ENCODE measurements at regions not wholly inside any gene's neighbourhood (a gene's known extent, or its start where the extent isn't known, plus 50 kb on each side); places are given as distances from the start of the nearest gene placed in this dataset.

DNA sequence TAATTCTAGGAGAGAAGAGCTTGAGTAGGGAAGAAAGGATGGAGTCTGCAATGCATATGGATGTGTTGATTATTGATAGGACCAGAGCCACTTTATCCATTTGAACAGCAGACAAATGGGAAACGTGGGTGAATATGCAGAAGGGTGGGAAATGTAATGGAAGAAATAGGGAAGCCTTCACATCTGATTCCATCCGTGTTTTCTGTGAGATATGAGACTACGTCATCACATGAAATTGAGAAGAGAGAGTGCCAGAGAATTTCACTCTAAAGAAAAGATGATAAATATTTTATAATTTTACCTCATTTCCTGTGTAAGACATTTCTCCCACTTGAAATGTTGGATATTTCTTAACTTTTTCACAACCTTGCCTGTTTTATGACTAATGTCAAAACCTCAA is 788.4 kb upstream of the FAM98A start:
- no peaks in the 10 kb centered on the region for H3K27me3 ChIP-seq (ENCODE audit: control insufficient read depth in 1 of 2, insufficient read depth in 2 of 2, low read length in 2 of 2)
- no peaks in the 10 kb centered on the region for H3K9me3 ChIP-seq (ENCODE audit: low read length)
- no peaks in the 10 kb centered on the region for H3K36me3 ChIP-seq (ENCODE audit: insufficient read depth, low read length)
- H3K27ac ChIP-seq (ENCODE audit: low read depth, low read length), result no peak overlapping the region
- H3K4me1 ChIP-seq (ENCODE audit: insufficient read depth, low read length), result no peaks in the 10 kb centered on the region
- H3K4me3 ChIP-seq (ENCODE audit: low read depth in 1 of 2, low read length in 2 of 2), result no peak overlapping the region
- no peak overlapping the region for H3K9ac ChIP-seq (ENCODE audit: low read length)

DNA sequence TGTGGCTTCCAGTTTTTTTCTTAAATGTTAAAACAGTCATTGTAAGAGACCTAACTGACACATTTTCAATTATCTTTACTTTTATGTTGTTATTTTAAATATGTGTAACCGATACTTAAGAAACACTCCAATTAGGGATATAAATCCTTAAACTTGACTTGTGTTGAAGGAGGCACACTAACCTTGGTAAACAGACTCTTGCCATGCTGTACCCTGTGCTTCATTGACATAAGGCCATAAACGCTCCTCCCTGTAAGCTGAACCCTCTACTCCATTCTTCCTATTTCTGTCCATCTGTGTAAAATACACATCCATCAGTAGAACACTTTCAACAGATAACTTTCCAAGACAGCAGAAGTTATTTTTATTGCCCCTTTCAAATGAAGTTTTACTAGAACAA is 780.5 kb upstream of the FAM98A start:
- Histone ChIP-seq H3K27me3 (ENCODE audit: control insufficient read depth in 1 of 2, insufficient read depth in 2 of 2, low read length in 2 of 2) (no peaks in the 10 kb centered on the region), H3K9ac (ENCODE audit: low read length) (no peak overlapping the region), H3K4me1 (ENCODE audit: insufficient read depth, low read length) (no peaks in the 10 kb centered on the region), H3K36me3 (ENCODE audit: insufficient read depth, low read length) (no peaks in the 10 kb centered on the region), H3K9me3 (ENCODE audit: low read length) (no peaks in the 10 kb centered on the region), H3K27ac (ENCODE audit: low read depth, low read length) (no peak overlapping the region), H3K4me3 (ENCODE audit: low read depth in 1 of 2, low read length in 2 of 2) (no peak overlapping the region)

DNA sequence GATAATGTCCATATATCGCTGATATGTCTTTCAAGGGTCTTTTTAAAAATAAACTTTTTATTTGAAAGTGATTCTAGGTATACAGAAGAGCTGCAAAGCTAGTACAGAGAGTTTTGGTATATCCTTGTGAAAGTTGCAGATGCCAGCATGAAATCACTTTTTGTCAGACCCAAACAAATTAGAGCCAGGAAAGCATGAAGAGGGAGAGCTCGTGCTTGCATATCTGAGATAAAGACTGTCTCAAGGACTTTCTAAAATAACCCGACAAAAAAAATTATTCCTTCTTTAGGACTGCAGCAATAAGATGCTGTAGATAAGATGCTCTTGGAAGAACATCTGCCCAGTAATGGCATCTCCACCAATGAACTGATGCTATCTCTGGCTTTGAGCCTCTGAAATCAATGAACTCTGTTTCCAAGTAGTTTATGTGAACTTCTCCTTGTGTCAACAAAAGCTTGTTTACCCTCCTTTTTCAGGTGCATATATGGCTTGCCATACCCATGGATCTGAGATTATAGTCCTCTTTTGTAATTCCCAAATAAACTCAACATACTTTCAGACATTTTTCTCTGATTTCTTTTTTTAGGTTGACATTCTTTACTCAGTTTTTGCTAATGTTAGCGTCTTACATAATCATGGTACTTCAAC is 774.6 kb upstream of the FAM98A start:
- Histone ChIP-seq H3K4me1 (ENCODE audit: insufficient read depth, low read length) (no peaks in the 10 kb centered on the region), H3K36me3 (ENCODE audit: insufficient read depth, low read length) (no peaks in the 10 kb centered on the region), H3K27ac (ENCODE audit: low read depth, low read length) (no peak overlapping the region), H3K9ac (ENCODE audit: low read length) (no peak overlapping the region), H3K9me3 (ENCODE audit: low read length) (no peaks in the 10 kb centered on the region), H3K27me3 (ENCODE audit: control insufficient read depth in 1 of 2, insufficient read depth in 2 of 2, low read length in 2 of 2) (no peaks in the 10 kb centered on the region), H3K4me3 (ENCODE audit: low read depth in 1 of 2, low read length in 2 of 2) (no peak overlapping the region)

DNA sequence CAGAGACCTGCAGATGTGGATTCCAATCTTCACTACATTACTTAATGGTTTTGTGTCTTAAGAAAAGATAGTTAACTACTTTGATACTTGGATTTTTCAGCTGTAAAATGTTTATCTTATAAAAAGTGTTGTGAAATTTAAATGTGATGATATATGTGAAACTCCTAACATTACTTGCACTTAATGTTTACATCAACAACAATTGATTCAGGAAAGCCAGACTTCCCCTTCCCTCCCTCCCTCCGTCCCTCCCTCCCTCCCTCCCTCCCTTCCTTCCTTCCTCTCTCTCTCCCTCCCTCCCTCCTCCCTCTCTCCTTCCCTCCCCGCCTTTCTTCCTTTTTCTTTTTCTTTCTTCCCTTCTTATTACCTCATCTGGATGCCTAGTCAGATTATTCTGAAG is 773.9 kb upstream of the FAM98A start:
- H3K9me3 ChIP-seq (ENCODE audit: low read length), result no peaks in the 10 kb centered on the region
- no peak overlapping the region for H3K27ac ChIP-seq (ENCODE audit: low read depth, low read length)
- H3K36me3 ChIP-seq (ENCODE audit: insufficient read depth, low read length), result no peaks in the 10 kb centered on the region
- H3K4me3 ChIP-seq (ENCODE audit: low read depth in 1 of 2, low read length in 2 of 2), result no peak overlapping the region
- H3K4me1 ChIP-seq (ENCODE audit: insufficient read depth, low read length), result no peaks in the 10 kb centered on the region
- no peak overlapping the region for H3K9ac ChIP-seq (ENCODE audit: low read length)
- H3K27me3 ChIP-seq (ENCODE audit: control insufficient read depth in 1 of 2, insufficient read depth in 2 of 2, low read length in 2 of 2), result no peaks in the 10 kb centered on the region

DNA sequence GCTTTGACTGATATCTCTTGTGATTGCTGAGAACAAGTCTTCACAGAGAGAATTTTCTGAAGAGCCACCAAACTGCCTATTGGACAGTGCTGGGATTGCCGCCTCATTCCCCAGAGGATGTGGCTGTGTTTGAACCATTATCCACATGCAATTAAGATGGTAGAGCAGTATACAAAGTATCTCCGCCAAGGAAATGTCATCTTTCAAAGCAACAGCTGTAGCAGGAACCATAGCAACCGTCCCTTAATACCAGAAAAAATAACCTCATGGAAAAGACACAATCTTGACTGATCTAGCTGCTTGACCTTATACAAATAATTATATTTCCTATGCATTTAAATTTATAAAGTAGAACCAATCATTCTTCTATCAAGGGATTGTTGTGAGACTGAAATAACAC is 772.6 kb upstream of the FAM98A start:
- Histone ChIP-seq H3K27me3 (ENCODE audit: control insufficient read depth in 1 of 2, insufficient read depth in 2 of 2, low read length in 2 of 2) (no peaks in the 10 kb centered on the region), H3K36me3 (ENCODE audit: insufficient read depth, low read length) (no peaks in the 10 kb centered on the region), H3K9ac (ENCODE audit: low read length) (no peak overlapping the region)

DNA sequence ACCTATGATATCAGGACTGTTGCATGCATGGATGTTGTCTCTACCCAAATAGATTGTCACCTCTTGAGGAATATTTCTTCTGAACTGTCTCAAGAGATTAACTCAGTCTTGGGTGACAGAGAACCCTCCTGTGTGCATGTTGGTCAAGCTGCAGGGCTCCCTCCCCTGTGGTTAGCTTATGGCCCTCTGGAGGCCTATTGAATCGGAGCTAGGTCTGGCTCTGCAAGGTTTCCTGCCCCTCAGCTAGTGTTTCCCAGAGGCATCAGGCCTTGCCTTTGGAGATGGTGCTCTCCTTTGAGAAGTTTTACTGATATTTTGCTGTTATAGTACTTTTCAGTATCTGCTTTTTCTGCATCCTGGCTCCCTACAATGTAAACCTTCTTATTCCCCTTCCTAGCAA is 769.2 kb upstream of the FAM98A start:
- no peaks in the 10 kb centered on the region for H3K4me1 ChIP-seq (ENCODE audit: insufficient read depth, low read length)
- H3K4me3 ChIP-seq (ENCODE audit: low read depth in 1 of 2, low read length in 2 of 2), result no peak overlapping the region
- no peak overlapping the region for H3K27ac ChIP-seq (ENCODE audit: low read depth, low read length)
- no peaks in the 10 kb centered on the region for H3K9me3 ChIP-seq (ENCODE audit: low read length)
- no peaks in the 10 kb centered on the region for H3K27me3 ChIP-seq (ENCODE audit: control insufficient read depth in 1 of 2, insufficient read depth in 2 of 2, low read length in 2 of 2)
- H3K36me3 ChIP-seq (ENCODE audit: insufficient read depth, low read length), result no peaks in the 10 kb centered on the region
- H3K9ac ChIP-seq (ENCODE audit: low read length), result no peak overlapping the region

More for the DNA sequence above, 772.6 kb upstream of the FAM98A start:
- H3K4me1 ChIP-seq (ENCODE audit: insufficient read depth, low read length), result no peaks in the 10 kb centered on the region
- no peak overlapping the region for H3K27ac ChIP-seq (ENCODE audit: low read depth, low read length)
- H3K4me3 ChIP-seq (ENCODE audit: low read depth in 1 of 2, low read length in 2 of 2), result no peak overlapping the region
- no peaks in the 10 kb centered on the region for H3K9me3 ChIP-seq (ENCODE audit: low read length)

DNA sequence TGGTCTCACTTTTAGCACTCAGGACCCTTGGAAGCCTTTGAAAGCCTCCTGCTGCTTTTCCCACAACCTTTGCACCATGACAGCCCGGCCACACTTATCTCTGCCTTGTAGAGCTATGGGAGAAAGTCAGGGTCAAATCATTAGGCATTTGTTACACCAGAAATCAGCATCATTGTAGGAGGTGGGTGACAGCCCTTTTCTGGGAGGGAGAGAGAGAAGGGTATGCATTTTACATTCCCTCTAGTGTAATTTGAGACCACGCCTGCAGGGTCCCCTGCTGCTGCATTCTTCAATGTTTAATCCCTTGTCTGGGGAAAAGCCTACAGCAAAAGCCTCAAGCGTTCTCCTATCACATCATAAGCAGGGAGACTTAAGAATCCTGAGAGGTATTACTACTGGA is 766.8 kb upstream of the FAM98A start:
- Histone ChIP-seq H3K36me3 (ENCODE audit: insufficient read depth, low read length) (no peaks in the 10 kb centered on the region), H3K9me3 (ENCODE audit: low read length) (no peaks in the 10 kb centered on the region), H3K27ac (ENCODE audit: low read depth, low read length) (no peak overlapping the region), H3K9ac (ENCODE audit: low read length) (no peak overlapping the region), H3K4me1 (ENCODE audit: insufficient read depth, low read length) (no peaks in the 10 kb centered on the region), H3K4me3 (ENCODE audit: low read depth in 1 of 2, low read length in 2 of 2) (no peak overlapping the region), H3K27me3 (ENCODE audit: control insufficient read depth in 1 of 2, insufficient read depth in 2 of 2, low read length in 2 of 2) (no peaks in the 10 kb centered on the region)

DNA sequence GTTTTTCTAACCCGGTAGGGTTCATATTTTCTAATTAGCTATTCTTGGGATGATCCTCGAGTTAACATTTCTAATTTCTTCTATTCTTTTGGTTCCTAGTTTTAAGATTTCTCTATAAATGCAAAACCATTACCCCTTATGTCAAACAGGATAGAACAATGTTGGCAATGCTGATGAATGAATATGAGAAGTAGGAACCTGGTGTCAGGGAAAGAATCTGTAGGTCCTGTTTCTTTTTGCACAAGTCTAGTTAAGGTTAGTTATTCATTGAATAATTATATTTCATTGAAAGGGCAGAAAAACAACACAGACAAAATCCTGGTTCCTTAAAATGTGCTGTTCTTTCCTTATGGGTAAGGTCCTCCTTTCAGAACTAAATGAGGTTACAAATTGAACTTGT is 766.4 kb upstream of the FAM98A start:
- Histone ChIP-seq H3K9ac (ENCODE audit: low read length) (no peak overlapping the region), H3K27me3 (ENCODE audit: control insufficient read depth in 1 of 2, insufficient read depth in 2 of 2, low read length in 2 of 2) (no peaks in the 10 kb centered on the region)

DNA sequence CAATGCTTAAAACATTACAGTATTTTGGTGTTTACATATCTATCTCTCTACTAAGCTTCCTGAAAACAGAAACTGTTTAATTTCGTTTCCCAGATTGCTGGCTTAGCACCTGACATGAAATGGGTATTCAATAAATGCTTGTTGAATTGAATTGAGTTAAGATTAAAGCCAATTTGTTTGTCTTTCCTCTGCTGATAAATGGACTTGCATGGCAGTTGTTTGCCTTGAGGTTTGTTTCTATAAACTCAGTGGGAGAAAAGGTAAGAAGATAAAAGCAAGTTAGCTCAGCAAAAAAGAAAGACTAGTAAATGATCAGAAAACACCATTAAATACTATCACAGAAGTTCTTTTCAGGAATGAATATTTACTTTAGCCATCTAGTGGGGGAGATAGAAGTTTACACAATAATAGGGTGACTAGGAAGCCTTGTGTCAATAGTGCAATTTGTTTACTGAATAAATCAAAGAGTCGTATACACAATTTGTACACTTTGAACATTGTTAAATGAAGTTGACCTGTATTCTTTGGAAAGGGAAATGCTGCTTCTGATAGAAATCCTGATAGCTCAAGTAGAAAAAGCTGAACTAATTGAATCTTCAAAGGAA is 754.5 kb upstream of the FAM98A start:
- H3K27ac ChIP-seq (ENCODE audit: low read depth, low read length), result no peak overlapping the region
- H3K4me1 ChIP-seq (ENCODE audit: insufficient read depth, low read length), result no peaks in the 10 kb centered on the region
- H3K27me3 ChIP-seq (ENCODE audit: control insufficient read depth in 1 of 2, insufficient read depth in 2 of 2, low read length in 2 of 2), result no peaks in the 10 kb centered on the region
- no peak overlapping the region for H3K4me3 ChIP-seq (ENCODE audit: low read depth in 1 of 2, low read length in 2 of 2)
- no peak overlapping the region for H3K9ac ChIP-seq (ENCODE audit: low read length)
- no peaks in the 10 kb centered on the region for H3K36me3 ChIP-seq (ENCODE audit: insufficient read depth, low read length)
- no peaks in the 10 kb centered on the region for H3K9me3 ChIP-seq (ENCODE audit: low read length)

More for the DNA sequence above, 766.4 kb upstream of the FAM98A start:
- Histone ChIP-seq H3K9me3 (ENCODE audit: low read length) (no peaks in the 10 kb centered on the region), H3K36me3 (ENCODE audit: insufficient read depth, low read length) (no peaks in the 10 kb centered on the region), H3K4me1 (ENCODE audit: insufficient read depth, low read length) (no peaks in the 10 kb centered on the region), H3K27ac (ENCODE audit: low read depth, low read length) (no peak overlapping the region), H3K4me3 (ENCODE audit: low read depth in 1 of 2, low read length in 2 of 2) (no peak overlapping the region)

DNA sequence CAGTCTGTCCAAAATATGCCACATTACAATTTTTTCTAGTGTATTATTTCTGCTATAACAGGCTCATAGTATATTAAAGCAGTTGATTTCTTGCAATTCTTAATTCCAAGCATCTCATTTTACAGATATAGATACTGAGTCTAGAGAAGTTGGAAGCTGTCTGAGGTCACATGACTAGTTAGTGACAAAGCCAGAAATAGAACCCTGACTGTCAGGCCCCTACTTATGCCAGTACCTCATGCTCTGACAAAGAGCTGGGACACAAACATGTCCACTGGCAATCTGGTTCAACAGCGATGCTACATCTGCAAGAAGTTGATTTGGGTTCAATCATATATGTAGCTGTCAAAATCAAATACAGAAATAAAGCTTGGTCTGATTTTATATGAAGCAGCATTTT is 750.4 kb upstream of the FAM98A start:
- H3K27ac ChIP-seq (ENCODE audit: low read depth, low read length), result no peak overlapping the region
- no peak overlapping the region for H3K4me3 ChIP-seq (ENCODE audit: low read depth in 1 of 2, low read length in 2 of 2)
- H3K9me3 ChIP-seq (ENCODE audit: low read length), result no peaks in the 10 kb centered on the region

DNA sequence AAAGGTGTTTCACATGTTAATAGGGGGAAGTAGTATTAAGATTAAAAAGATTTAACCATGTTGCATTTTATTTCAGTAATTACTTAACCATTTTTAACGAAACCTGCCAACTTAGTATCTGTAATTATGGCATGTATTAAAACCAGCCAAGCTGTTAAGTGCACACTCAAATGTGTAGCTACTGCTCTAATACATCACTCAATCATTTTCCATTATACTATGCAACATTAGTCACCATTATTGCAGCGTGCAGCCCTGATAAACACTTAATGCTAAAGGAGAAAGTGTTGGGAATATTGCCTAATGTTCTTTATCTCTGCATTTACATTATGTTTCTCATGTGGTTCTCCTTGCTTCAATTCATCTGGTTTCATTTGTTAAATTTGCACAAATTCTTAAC is 745.9 kb upstream of the FAM98A start:
- Histone ChIP-seq H3K9ac (ENCODE audit: low read length) (no peak overlapping the region), H3K4me1 (ENCODE audit: insufficient read depth, low read length) (no peaks in the 10 kb centered on the region), H3K36me3 (ENCODE audit: insufficient read depth, low read length) (no peaks in the 10 kb centered on the region), H3K27me3 (ENCODE audit: control insufficient read depth in 1 of 2, insufficient read depth in 2 of 2, low read length in 2 of 2) (no peaks in the 10 kb centered on the region), H3K9me3 (ENCODE audit: low read length) (no peaks in the 10 kb centered on the region), H3K27ac (ENCODE audit: low read depth, low read length) (no peak overlapping the region), H3K4me3 (ENCODE audit: low read depth in 1 of 2, low read length in 2 of 2) (no peak overlapping the region)

More for the DNA sequence above, 750.4 kb upstream of the FAM98A start:
- Histone ChIP-seq H3K27me3 (ENCODE audit: control insufficient read depth in 1 of 2, insufficient read depth in 2 of 2, low read length in 2 of 2) (no peaks in the 10 kb centered on the region), H3K9ac (ENCODE audit: low read length) (no peak overlapping the region), H3K36me3 (ENCODE audit: insufficient read depth, low read length) (no peaks in the 10 kb centered on the region), H3K4me1 (ENCODE audit: insufficient read depth, low read length) (no peaks in the 10 kb centered on the region)

DNA sequence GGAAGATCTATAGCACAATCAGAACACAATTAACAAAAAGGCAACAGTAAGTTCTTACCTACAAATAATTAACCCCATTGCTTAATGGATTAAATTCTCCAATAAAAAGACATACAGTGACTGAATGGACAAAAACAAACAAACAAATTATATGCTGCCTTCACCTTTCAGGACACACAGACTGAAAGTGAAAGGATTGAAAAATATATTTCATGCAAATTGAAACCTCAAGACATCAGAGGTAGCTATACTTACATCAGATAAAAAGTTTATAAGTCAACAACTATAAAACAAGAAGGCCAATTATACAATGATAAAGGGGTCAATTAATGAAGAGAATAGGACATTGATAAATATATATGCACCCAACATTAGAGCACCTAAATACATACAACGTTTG is 741.2 kb upstream of the FAM98A start:
- Histone ChIP-seq H3K9ac (ENCODE audit: low read length) (no peak overlapping the region), H3K36me3 (ENCODE audit: insufficient read depth, low read length) (no peaks in the 10 kb centered on the region)

More for the DNA sequence above, 741.2 kb upstream of the FAM98A start:
- Histone ChIP-seq H3K27ac (ENCODE audit: low read depth, low read length) (no peak overlapping the region), H3K9me3 (ENCODE audit: low read length) (no peaks in the 10 kb centered on the region), H3K4me1 (ENCODE audit: insufficient read depth, low read length) (no peaks in the 10 kb centered on the region), H3K4me3 (ENCODE audit: low read depth in 1 of 2, low read length in 2 of 2) (no peak overlapping the region), H3K27me3 (ENCODE audit: control insufficient read depth in 1 of 2, insufficient read depth in 2 of 2, low read length in 2 of 2) (no peaks in the 10 kb centered on the region)

Measured in muscle layer of colon (tissue), 2 donors.